ENCODE measurements at regions not wholly inside any gene's neighbourhood (a gene's known extent, or its start where the extent isn't known, plus 50 kb on each side); places are given as distances from the start of the nearest gene placed in this dataset.

DNA sequence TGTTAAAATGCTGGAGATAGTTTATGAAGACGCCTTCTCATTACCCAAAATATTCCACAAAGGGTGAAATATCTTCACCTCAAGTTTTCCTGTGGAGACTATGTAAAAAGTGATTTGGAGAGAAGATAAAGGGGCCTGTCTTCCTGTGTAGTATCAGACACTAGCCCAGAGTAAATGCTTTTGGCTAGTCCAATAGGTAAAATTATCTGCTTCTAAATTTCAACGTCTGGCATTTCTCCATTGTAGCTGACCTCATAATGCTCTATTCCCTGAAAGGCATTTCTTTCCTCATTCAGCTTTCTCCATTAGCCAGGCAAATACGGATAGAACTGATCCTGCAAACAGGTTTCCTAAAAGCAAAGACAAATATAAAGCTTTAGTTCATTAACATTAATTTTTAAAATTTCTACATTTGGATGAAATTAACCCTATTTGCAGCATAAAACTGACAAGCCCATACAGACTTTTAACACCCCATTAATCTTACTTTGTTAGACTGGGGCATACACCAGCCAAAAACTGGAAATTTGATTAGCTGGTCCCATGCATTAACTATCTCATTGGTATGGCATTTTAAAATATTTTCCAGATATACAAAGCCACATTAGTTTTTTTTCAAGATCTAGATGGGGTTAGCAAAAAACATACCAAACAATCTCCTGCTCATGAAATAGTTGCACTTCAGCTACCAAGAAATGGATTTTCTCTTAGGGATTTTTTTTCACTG lies 548.8 kb downstream of the EFNA5 start:
- Mint-ChIP-seq H3K9me3 (no peaks in the 10 kb centered on the region), H3K4me3 (no peak overlapping the region), H3K27me3 (no peaks in the 10 kb centered on the region), H3K4me1 (ENCODE audit: low read depth) (no peaks in the 10 kb centered on the region), H3K27ac (no peak overlapping the region), H3K36me3 (ENCODE audit: low read depth) (no peaks in the 10 kb centered on the region)
- intact Hi-C loops (cut with micrococcal nuclease) = no loop called here

DNA sequence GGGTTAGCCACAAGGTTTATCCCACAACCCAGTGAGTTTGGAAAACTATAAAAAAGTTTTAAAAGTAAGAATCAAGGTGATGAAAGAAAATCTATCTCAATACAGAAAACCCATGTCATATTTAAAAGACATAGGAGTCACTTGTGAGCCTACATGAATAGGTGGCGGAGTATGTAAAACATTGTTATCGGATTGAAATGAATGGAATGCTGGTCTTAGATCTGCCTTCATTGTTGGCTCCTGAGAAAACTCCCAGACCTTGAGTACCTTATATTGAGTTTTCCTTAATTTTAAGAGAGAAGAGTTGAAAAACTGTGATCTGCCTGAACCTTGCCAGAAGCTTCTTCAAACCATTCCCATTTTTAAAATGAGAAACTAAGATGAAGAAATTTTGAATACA lies 551.1 kb downstream of the EFNA5 start:
- Mint-ChIP-seq H3K4me3 (no peak overlapping the region), H3K27me3 (no peaks in the 10 kb centered on the region), H3K9me3 (peaks cover 6% of the 10 kb centered on the region), H3K4me1 (ENCODE audit: low read depth) (no peaks in the 10 kb centered on the region), H3K27ac (no peak overlapping the region), H3K36me3 (ENCODE audit: low read depth) (no peaks in the 10 kb centered on the region)
- intact Hi-C loops (cut with micrococcal nuclease) = no loop called here

DNA sequence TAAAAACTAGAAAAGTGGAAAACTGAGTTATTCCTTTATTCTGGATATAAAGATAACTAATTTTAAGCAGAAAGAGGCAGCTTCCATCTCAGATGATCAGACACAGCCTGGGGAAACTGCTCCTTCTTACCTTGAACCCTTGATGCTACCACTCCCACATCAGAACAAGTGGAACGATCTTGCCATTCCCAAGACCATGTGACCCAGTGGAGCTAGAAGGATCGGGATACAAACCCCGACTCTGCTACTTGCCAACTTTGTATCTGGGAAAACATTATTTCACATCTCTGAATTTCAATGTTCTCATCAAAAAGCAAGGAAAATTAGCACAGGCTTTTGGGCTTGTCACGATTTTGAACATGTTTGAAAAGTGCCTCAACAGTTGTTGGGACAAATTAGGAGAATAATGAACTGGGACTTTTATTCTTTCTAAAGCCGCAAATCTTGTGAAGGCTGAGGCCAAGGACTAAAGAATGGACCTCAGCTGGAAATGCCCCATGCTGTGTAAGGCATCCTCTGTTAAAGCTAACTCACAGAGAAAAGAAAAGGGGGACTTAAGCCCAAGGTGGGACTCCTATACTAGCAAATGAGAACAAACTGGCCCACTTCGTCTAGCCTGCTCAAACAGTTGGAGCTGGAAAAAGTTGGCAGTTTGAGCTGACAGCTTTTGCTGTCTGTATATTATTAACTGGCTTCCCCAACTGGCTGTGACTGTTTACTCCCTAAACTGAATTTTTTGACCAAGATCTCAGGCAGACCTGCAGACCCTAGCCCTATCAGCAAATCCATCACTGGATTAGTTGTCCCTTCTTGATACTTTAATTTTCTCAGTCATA lies 552.3 kb downstream of the EFNA5 start:
- H3K36me3 Mint-ChIP-seq (ENCODE audit: low read depth) = no peaks in the 10 kb centered on the region
- H3K27me3 Mint-ChIP-seq = no peaks in the 10 kb centered on the region
- H3K9me3 Mint-ChIP-seq = peaks cover 6% of the 10 kb centered on the region
- H3K27ac Mint-ChIP-seq = no peak overlapping the region
- H3K4me1 Mint-ChIP-seq (ENCODE audit: low read depth) = no peaks in the 10 kb centered on the region
- intact Hi-C loops (cut with micrococcal nuclease) = no loop called here
- no peak overlapping the region for H3K4me3 Mint-ChIP-seq

DNA sequence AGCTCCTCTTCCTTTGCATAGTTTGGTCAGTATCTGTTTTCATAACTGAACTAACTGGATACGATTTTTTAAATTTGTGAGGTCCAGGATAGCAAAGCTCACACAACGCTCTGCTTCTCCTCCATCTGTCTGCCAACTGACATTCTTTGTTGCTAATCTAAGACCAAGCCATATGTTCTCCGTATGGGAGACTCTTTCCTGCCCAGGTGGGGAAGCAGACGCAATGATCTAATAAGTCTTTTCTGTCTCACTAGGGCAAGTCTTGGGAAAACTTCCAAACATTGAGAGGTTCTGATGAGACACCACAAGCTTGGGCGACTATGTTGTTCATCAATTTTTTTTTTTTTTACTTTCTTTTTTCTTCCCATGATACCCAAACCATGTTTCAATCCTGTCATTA lies 558.5 kb downstream of the EFNA5 start:
- H3K27me3 Mint-ChIP-seq = no peaks in the 10 kb centered on the region
- H3K4me3 Mint-ChIP-seq = no peak overlapping the region
- intact Hi-C loops (cut with micrococcal nuclease) = no loop called here
- H3K27ac Mint-ChIP-seq = no peak overlapping the region
- H3K36me3 Mint-ChIP-seq (ENCODE audit: low read depth) = no peaks in the 10 kb centered on the region
- H3K9me3 Mint-ChIP-seq = peaks cover 23% of the 10 kb centered on the region
- no peaks in the 10 kb centered on the region for H3K4me1 Mint-ChIP-seq (ENCODE audit: low read depth)

DNA sequence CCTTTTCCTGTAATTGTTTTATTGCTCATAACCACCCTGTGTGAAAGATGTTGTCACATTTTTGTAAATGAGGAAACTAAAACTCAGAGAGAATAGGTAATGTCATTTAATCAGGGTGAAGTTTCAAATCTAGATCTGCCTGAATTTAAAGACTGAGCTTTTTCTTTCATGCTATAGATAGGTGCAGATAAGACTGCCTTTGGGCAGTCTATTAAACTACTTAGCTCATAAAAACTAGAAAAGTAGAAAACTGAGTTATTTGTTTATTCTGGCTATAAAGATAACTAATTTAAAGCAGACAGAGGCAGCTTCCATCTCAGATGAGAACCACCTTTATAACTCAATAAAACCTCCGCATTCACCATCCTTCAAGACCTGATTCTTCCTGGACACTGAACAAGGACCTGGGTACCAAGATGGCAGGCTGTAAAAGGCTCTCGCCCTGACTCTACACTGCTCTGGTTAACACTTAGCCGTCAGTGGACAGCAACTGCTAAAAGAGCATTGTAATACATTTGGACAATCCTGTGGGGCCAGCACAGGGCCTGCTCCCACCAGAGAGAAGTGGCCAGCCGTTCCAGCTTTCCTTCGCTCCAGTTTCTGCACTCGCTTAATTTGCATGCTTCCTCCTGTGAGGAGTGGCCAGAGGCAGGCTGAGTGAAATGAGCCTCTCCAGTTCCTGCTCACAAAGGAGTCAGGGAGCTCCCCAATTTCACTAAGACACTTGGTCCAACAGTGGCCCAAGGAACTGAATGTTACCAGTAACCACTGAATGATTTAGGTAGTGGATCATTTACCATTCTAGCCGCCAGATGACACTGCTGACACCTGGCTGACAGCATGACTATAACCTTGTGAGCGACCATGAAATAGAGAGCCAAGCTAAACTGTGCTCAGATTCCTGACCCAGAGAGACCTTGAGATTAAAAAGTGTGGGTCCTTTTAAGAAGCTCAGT lies 566.4 kb downstream of the EFNA5 start:
- no peaks in the 10 kb centered on the region for H3K4me1 Mint-ChIP-seq (ENCODE audit: low read depth)
- no peak overlapping the region for H3K27ac Mint-ChIP-seq
- no peak overlapping the region for H3K4me3 Mint-ChIP-seq
- H3K9me3 Mint-ChIP-seq = no peaks in the 10 kb centered on the region
- H3K27me3 Mint-ChIP-seq = no peaks in the 10 kb centered on the region
- intact Hi-C loops (cut with micrococcal nuclease) = no loop called here
- no peaks in the 10 kb centered on the region for H3K36me3 Mint-ChIP-seq (ENCODE audit: low read depth)

DNA sequence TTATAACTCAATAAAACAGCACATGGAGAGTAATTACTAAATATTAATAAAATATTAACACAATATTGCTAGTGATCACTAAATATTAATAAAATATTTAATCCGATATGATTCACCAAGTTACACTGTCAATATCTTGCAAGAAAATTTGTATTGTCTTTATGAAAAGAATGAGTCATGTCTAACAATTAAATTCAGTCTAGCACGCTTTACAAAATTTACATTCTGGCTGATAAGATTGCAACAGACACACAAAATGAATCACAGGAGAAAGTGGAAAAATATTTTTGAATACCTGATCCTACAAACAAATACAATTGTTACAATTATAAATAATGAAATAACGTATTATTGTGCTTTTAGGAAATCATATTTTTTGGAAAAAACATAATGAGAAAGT lies 567.2 kb downstream of the EFNA5 start:
- intact Hi-C loops (cut with micrococcal nuclease) = no loop called here
- Mint-ChIP-seq H3K9me3 (no peaks in the 10 kb centered on the region), H3K36me3 (ENCODE audit: low read depth) (no peaks in the 10 kb centered on the region), H3K27ac (no peak overlapping the region), H3K4me3 (no peak overlapping the region), H3K4me1 (ENCODE audit: low read depth) (no peaks in the 10 kb centered on the region), H3K27me3 (no peaks in the 10 kb centered on the region)

DNA sequence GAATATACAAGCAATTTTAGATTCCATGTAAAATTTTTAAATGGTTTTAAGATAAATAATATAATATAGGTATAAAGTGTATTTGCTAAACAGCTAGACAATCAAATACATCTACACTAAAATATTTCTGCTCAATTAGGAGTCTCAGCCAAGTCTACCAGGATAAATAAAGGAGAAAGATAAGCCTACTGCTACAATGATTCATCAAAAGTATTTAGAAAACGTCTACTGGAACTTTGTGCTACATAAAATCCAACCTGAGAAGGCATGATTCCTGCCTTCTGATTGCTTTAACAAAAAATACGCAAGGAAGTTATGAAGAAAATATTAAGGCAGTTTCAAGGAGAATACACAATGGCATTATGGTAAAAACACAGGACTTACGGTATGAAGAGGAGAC lies 570.6 kb downstream of the EFNA5 start:
- H3K4me1 Mint-ChIP-seq (ENCODE audit: low read depth) = no peaks in the 10 kb centered on the region
- H3K27ac Mint-ChIP-seq = no peak overlapping the region
- no peak overlapping the region for H3K4me3 Mint-ChIP-seq
- intact Hi-C loops (cut with micrococcal nuclease) = no loop called here
- H3K27me3 Mint-ChIP-seq = no peaks in the 10 kb centered on the region
- H3K36me3 Mint-ChIP-seq (ENCODE audit: low read depth) = no peaks in the 10 kb centered on the region
- no peaks in the 10 kb centered on the region for H3K9me3 Mint-ChIP-seq

DNA sequence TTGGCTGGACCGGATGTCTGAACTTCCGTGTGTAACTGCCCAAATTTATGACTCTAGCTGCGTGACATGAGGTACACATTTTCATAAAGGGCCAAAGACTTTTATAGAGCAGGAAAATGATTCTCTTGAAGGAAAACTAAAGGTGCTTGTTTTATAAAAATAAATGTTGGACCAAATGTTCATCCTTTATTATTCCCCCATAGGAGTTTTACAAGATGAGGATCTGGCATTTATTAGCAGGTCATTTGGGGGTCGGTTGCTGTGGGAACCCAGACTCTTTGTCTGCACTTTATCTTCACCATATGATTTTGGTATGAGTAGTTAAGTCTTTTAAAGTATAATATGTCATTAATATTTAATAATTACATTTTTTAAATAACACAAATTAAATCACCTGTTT lies 571.2 kb downstream of the EFNA5 start:
- intact Hi-C loops (cut with micrococcal nuclease) = no loop called here
- no peaks in the 10 kb centered on the region for H3K9me3 Mint-ChIP-seq

DNA sequence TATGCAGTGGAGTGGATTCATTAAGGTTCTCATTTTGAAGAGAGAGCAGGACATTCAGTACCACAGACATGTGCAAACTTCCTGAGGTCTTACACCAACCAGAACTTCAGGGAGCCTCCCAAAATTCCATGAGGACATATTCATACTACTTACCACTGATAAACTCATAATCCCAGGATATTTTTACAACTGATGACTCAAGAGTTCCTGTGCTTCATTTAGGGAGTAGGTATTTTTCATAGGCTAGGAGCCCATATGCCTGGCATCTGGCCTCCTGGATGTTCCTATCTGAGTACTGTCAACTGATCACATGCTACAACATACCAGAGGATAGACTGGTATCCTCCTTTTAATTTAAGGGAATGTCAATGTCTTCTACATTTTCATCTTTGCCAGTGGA lies 578.0 kb downstream of the EFNA5 start:
- Mint-ChIP-seq H3K27me3 (no peaks in the 10 kb centered on the region), H3K36me3 (ENCODE audit: low read depth) (no peaks in the 10 kb centered on the region), H3K9me3 (no peaks in the 10 kb centered on the region), H3K4me1 (ENCODE audit: low read depth) (no peaks in the 10 kb centered on the region), H3K27ac (no peak overlapping the region), H3K4me3 (no peak overlapping the region)
- intact Hi-C loops (cut with micrococcal nuclease) = no loop called here

More for the DNA sequence above, 571.2 kb downstream of the EFNA5 start:
- Mint-ChIP-seq H3K4me3 (no peak overlapping the region), H3K36me3 (ENCODE audit: low read depth) (no peaks in the 10 kb centered on the region), H3K27me3 (no peaks in the 10 kb centered on the region), H3K4me1 (ENCODE audit: low read depth) (no peaks in the 10 kb centered on the region), H3K27ac (no peak overlapping the region)

DNA sequence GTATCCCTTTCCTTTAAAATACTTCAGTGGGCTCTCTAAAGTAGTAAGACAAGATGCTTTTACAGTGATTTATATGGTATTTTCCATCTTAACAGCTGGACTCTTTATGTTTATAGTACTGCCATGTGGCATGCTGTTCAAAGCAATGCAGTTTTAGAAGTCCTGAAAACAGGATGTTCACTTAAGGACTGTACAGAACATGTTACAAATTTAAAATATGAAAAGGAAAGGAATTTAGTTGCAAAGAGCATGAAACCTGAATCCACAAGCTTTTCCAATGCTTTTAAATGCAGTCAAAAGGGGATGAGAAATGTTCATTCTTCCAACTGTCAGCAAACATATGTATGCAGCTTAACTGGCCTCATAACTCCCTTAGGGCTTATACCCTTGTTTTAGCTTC lies 580.2 kb downstream of the EFNA5 start:
- Mint-ChIP-seq H3K27me3 (no peaks in the 10 kb centered on the region), H3K36me3 (ENCODE audit: low read depth) (no peaks in the 10 kb centered on the region), H3K9me3 (peaks cover 11% of the 10 kb centered on the region), H3K27ac (no peak overlapping the region), H3K4me3 (no peak overlapping the region), H3K4me1 (ENCODE audit: low read depth) (no peaks in the 10 kb centered on the region)
- intact Hi-C loops (cut with micrococcal nuclease) = no loop called here

DNA sequence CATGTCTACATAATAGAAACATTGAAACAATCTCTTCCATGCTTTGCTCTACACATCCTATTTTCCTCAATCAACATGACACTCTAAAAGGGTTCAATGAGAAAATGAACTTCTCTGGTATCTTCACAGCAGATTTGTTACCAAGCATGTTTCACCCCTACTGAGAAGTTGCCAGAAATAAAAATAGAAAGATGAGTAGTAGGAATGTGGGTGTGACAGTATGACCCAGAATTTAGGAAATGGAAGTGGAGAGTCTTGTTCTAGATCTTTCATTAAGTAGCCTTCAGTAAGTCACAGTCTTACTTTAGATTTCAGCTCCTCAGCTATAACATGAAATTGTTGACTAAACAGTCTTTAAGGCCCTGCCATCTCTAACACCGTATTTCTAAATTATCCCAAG lies 581.8 kb downstream of the EFNA5 start:
- H3K4me1 Mint-ChIP-seq (ENCODE audit: low read depth) = no peaks in the 10 kb centered on the region
- H3K27me3 Mint-ChIP-seq = no peaks in the 10 kb centered on the region
- H3K9me3 Mint-ChIP-seq = peaks cover 14% of the 10 kb centered on the region
- H3K36me3 Mint-ChIP-seq (ENCODE audit: low read depth) = no peaks in the 10 kb centered on the region
- H3K27ac Mint-ChIP-seq = no peak overlapping the region
- intact Hi-C loops (cut with micrococcal nuclease) = no loop called here
- no peak overlapping the region for H3K4me3 Mint-ChIP-seq

DNA sequence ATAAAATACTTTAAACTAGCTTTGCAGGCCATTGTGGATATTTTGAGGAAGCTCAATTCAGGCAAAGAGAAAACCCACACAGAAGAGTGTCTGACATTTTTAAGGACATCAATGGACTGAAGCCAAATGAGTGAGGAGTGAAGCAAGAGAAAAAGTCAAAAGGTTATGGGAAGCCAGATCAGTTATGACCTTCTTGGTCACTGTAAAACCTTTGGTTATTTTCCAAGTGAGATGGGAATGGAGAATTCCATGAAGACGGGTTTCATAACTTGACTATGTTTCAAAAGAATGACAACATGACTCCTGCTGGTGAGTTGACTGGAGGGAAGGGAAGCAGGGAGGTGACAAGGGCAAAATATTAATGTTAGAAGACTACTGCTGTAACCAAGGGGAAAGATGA lies 585.2 kb downstream of the EFNA5 start:
- H3K27ac Mint-ChIP-seq = no peak overlapping the region

DNA sequence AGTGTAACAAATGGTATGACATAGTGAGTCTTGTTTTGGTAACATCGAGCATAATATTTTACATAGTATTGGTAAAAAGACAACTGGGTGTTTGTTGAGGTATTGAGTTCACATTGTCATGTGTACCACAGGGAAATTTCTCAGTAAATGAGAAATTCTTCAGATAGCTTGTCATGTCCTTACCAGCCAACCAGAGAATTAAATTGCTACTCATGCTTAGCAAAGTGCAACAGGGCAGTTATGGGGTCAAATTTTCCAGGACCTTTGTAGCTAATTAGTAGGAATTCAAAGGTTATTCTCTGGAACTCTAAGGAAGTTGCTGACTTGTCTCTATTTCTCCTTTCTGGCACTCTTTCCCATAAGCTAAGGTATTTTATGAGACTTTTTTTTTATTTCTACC lies 595.7 kb downstream of the EFNA5 start:
- intact Hi-C loops (cut with micrococcal nuclease) = no loop called here

More for the DNA sequence above, 585.2 kb downstream of the EFNA5 start:
- Mint-ChIP-seq H3K4me1 (ENCODE audit: low read depth) (no peaks in the 10 kb centered on the region), H3K9me3 (peaks cover 14% of the 10 kb centered on the region), H3K27me3 (no peaks in the 10 kb centered on the region), H3K36me3 (ENCODE audit: low read depth) (no peaks in the 10 kb centered on the region), H3K4me3 (no peak overlapping the region)
- intact Hi-C loops (cut with micrococcal nuclease) = no loop called here

DNA sequence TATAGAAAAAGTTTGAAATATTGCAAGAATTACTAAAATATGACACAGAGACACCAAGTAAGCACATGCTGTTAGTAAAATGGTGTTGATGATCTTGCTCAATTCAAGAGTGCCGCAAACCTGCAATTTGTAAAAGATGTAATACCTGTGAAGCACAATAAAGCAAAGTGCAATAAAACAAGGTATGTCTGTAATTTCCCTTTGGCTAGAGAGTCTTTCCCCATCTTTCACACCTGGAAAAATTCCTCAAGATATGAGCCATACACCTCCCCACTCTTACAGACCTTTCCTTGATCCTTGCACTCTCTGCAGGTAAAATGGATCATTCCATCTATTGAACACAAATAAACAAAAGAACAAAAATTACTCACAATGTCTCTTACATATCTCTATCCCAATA lies 597.8 kb downstream of the EFNA5 start:
- no peaks in the 10 kb centered on the region for H3K27me3 Mint-ChIP-seq
- H3K9me3 Mint-ChIP-seq = peaks cover 55% of the 10 kb centered on the region
- no peaks in the 10 kb centered on the region for H3K4me1 Mint-ChIP-seq (ENCODE audit: low read depth)
- intact Hi-C loops (cut with micrococcal nuclease) = no loop called here
- H3K27ac Mint-ChIP-seq = no peak overlapping the region
- no peaks in the 10 kb centered on the region for H3K36me3 Mint-ChIP-seq (ENCODE audit: low read depth)
- H3K4me3 Mint-ChIP-seq = no peak overlapping the region

More for the DNA sequence above, 595.7 kb downstream of the EFNA5 start:
- no peaks in the 10 kb centered on the region for H3K27me3 Mint-ChIP-seq
- no peak overlapping the region for H3K27ac Mint-ChIP-seq
- peaks cover 52% of the 10 kb centered on the region for H3K9me3 Mint-ChIP-seq
- H3K4me1 Mint-ChIP-seq (ENCODE audit: low read depth) = no peaks in the 10 kb centered on the region
- H3K4me3 Mint-ChIP-seq = no peak overlapping the region
- no peaks in the 10 kb centered on the region for H3K36me3 Mint-ChIP-seq (ENCODE audit: low read depth)
